GM12865 (cell line): ENCODE measurements at regions not wholly inside any gene's neighbourhood (a gene's known extent, or its start where the extent isn't known, plus 50 kb on each side); places are given as distances from the start of the nearest gene placed in this dataset.

Experiments used
- DNase-seq: peaks from one replicate; pipeline ENCODE4 v3.0.0; 2010; ENCODE audit warnings: low read depth
- H3K4me3 ChIP-seq: 2 replicates; pipeline ENCODE4 v1.5.1; 2011; ENCODE audit warnings: mild to moderate bottlenecking, low read depth, low read length, control low read depth
- TF ChIP-seq, protein P1 (sequence below): IDR thresholded peaks from 2 replicates; pipeline ENCODE4 v1.5.1; 2011; ENCODE audit warnings: low read length, control low read depth, low read depth, inconsistent platforms; ENCODE audit not compliant: insufficient read depth; ENCODE audit errors: missing control alignments

DNA sequence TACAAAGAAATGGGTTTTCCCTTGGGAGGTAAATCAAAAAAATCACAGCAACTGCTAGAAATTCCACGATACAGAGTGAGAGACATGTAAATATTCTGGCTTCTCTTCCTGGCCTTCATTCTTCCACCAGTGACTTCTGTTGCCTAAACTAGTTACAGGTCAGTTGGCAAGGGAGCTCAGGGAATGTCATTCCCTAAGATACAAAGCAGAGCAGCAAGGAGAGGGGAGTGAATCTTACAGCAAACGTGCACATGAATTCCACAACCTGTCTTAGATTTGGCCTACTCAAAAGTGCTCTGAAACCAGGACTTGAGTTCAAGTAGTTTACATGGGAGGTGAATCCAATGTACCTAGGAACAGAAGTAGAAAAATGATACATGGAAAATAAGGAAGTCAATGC is 445.3 kb upstream of the LRRC7 start:
- no peak overlapping the region for H3K4me3 ChIP-seq
- TF ChIP-seq, protein P1, sequence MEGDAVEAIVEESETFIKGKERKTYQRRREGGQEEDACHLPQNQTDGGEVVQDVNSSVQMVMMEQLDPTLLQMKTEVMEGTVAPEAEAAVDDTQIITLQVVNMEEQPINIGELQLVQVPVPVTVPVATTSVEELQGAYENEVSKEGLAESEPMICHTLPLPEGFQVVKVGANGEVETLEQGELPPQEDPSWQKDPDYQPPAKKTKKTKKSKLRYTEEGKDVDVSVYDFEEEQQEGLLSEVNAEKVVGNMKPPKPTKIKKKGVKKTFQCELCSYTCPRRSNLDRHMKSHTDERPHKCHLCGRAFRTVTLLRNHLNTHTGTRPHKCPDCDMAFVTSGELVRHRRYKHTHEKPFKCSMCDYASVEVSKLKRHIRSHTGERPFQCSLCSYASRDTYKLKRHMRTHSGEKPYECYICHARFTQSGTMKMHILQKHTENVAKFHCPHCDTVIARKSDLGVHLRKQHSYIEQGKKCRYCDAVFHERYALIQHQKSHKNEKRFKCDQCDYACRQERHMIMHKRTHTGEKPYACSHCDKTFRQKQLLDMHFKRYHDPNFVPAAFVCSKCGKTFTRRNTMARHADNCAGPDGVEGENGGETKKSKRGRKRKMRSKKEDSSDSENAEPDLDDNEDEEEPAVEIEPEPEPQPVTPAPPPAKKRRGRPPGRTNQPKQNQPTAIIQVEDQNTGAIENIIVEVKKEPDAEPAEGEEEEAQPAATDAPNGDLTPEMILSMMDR, result no peak
- DNase-seq, result no peak

DNA sequence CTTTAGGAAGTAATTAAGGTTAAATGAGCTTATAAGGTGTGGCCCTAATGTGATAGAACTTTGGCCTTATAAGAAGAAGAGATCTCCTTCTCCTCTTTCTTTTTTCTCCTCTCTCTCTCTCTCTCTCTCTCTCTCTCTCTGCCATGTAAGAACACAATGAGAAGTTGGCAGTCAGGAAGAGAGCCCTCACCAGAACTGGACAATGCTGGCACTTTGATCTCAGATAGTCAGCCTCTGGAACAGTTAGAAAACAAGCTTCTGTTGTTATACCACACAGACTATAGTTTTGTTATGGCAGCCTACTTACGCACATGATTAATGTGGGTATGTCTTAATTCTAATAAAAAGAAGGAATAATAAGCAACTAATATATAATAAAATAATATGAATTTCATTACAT is 444.2 kb upstream of the LRRC7 start:
- DNase-seq, result no peak
- TF ChIP-seq, protein P1, result no peak
- no peak overlapping the region for H3K4me3 ChIP-seq

DNA sequence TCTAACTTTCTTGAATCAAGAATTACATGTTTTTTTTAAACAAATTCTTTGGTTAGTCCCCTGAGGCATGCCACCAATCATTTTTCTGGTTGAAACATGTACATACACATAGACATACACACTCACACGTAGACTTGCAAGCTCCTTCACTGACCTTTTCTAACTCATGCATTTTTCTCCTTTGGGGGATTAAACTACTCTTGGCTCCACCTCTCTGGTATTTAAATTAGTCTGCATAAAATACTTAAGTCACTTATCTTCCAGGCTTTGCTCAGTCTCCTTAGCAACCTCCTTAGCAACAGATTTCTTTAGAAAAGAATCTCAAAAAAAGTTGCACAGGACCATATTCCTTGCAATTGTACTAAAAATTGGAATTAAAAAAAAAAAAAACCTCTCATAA is 440.9 kb upstream of the LRRC7 start:
- TF ChIP-seq, protein P1, result no peak
- H3K4me3 ChIP-seq, result no peak overlapping the region
- no peak for DNase-seq

DNA sequence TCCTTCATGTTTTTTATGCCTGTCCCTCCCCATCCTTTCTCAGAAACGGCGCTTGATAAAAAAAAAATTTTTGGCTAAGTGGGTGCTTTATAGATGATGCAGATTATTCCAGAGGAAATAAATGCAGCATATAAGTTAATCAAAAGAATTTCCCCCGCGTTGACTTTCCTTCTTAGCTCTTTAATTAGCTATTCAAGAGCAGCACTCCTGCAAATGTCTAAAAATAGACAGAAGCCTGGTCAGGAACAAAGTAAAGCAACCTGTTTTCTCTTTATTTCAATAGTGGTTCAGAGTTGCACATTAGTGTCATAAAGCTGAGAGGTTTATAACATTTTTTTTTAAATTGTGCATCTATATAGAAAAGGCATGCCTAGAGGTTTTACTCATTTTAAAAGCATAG is 439.5 kb upstream of the LRRC7 start:
- no peak overlapping the region for H3K4me3 ChIP-seq
- DNase-seq, result no peak
- TF ChIP-seq, protein P1, result no peak

DNA sequence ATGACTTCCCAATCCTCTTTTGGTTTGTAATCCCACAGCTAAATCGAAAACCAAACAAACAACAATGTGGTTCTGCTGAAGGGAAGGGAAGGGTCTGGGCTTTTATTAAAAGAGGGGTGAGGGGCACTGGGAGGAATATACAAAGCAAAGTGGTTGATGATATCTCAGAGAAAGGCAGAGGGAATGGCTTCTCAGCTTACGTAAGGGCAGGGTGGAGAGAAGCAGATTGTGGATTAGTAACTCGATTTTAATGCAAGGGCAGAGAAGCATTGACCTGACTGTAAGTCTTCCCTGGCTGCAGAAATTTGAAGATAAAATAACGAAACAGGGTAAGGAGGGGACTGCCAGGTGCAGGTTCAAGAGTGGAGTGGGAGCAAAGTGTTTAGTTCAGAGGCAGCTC is 438.2 kb upstream of the LRRC7 start:
- TF ChIP-seq, protein P1, result no peak
- DNase-seq, result no peak
- H3K4me3 ChIP-seq, result no peak overlapping the region

DNA sequence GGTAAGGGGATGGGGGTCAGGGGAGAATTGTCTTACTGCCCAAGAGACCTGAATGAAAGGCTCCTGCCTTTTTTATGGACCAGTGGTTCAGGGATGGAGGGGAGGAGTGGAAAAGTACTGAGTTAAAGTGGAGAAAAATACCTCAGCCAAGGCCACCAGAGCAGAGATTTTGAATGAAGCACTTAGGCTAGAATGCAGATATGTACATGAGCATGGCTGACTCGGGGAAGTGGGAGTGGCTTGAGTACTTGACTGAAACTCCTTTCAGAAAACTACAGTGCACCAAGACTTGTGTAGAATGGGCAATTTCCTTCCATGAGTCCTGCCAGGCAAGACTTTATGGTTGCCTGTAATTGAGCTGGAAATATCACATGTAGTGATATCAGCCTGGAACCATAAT is 429.6 kb upstream of the LRRC7 start:
- DNase-seq, result no peak
- TF ChIP-seq, protein P1, result no peak
- H3K4me3 ChIP-seq, result no peak overlapping the region

DNA sequence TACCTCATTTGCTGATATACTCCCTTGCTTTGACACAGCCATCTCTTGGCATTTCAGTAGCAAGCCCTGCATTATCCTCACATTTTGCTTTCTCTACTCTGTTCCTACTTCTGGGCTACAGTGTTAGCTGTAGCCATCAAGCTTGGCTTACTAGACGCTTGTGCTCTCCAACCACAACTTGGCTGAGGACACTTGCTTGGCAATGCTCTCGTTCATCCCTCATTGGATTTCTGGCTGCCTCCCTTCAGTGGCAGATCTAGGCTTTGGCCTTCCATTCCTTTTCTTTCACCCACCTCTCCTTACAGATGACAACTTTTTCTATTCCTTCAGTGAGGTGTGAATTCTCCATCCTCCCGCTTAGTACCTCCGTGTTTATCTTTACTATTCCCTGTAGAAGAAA is 428.7 kb upstream of the LRRC7 start:
- no peak for DNase-seq
- H3K4me3 ChIP-seq, result no peak overlapping the region
- TF ChIP-seq, protein P1, result no peak
